ENCODE measurements at regions not wholly inside any gene's neighbourhood (a gene's known extent, or its start where the extent isn't known, plus 50 kb on each side); places are given as distances from the start of the nearest gene placed in this dataset.

GRCh38 chr9:18275313-18275990 lies 198.5 kb upstream of the ADAMTSL1 start:
- WGBS, 2 donors, result 86 to 91% methylated on average over 3 of the region's 3 CpGs
- no peak for TF ChIP-seq EP300 (IDR thresholded peaks at IDR 0.05)
- no peak for TF ChIP-seq CTCF (IDR thresholded peaks at IDR 0.05)
- no peak for TF ChIP-seq POLR2A (IDR thresholded peaks at IDR 0.05)
- Histone ChIP-seq H3K36me3 (no peaks in the 10 kb centered on the region), H3K4me1 (peaks cover 0 to 16% (median 7%) of the 10 kb centered on the region in 4 donors), H3K4me3 (no peak overlapping the region), H3K27me3 (no peaks in the 10 kb centered on the region), H3K27ac (peak overlapping the region in 1 of 4 donors; percentile 57), H3K9me3 (peaks cover 0 to 16% (median 4%) of the 10 kb centered on the region in 4 donors)
- no peak for DNase-seq (ENCODE audit: low spot score in 2 of 2)

GRCh38 chr9:18281291-18281690 lies 192.7 kb upstream of the ADAMTSL1 start:
- Histone ChIP-seq H3K4me3 (no peak overlapping the region), H3K4me1 (no peaks in the 10 kb centered on the region), H3K27me3 (no peaks in the 10 kb centered on the region), H3K36me3 (no peaks in the 10 kb centered on the region), H3K27ac (no peak overlapping the region), H3K9me3 (peaks cover 0 to 16% (median 4%) of the 10 kb centered on the region in 4 donors)
- DNase-seq (ENCODE audit: low spot score in 2 of 2), result no peak
- WGBS, 2 donors, result 92 to 93% methylated on average over 8 of the region's 8 CpGs
- TF ChIP-seq EP300 (IDR thresholded peaks at IDR 0.05), result no peak
- no peak for TF ChIP-seq CTCF (IDR thresholded peaks at IDR 0.05)
- TF ChIP-seq POLR2A (IDR thresholded peaks at IDR 0.05), result no peak

GRCh38 chr9:18294229-18294628 lies 179.7 kb upstream of the ADAMTSL1 start:
- Histone ChIP-seq H3K4me3 (no peak overlapping the region), H3K9me3 (no peaks in the 10 kb centered on the region), H3K27me3 (no peaks in the 10 kb centered on the region), H3K27ac (no peak overlapping the region), H3K36me3 (no peaks in the 10 kb centered on the region), H3K4me1 (peaks cover 0 to 11% (median 1%) of the 10 kb centered on the region in 4 donors)
- WGBS, 2 donors, result 45 to 52% methylated on average over 1 of the region's 1 CpG
- TF ChIP-seq CTCF (IDR thresholded peaks at IDR 0.05) (no peak), EP300 (IDR thresholded peaks at IDR 0.05) (no peak), POLR2A (IDR thresholded peaks at IDR 0.05) (no peak)
- DNase-seq (ENCODE audit: low spot score in 2 of 2), result no peak

GRCh38 chr9:18296702-18297055 lies 177.3 kb upstream of the ADAMTSL1 start:
- peaks cover 0 to 11% (median 1%) of the 10 kb centered on the region in 4 donors for H3K4me1 ChIP-seq
- H3K27me3 ChIP-seq, result no peaks in the 10 kb centered on the region
- no peak for TF ChIP-seq POLR2A (IDR thresholded peaks at IDR 0.05)
- no peak for TF ChIP-seq CTCF (IDR thresholded peaks at IDR 0.05)
- TF ChIP-seq EP300 (IDR thresholded peaks at IDR 0.05), result no peak
- WGBS, 2 donors, result 72 to 85% methylated on average over 1 of the region's 1 CpG
- DNase-seq (ENCODE audit: low spot score in 2 of 2), result no peak
- no peaks in the 10 kb centered on the region for H3K36me3 ChIP-seq
- H3K27ac ChIP-seq, result no peak overlapping the region
- no peaks in the 10 kb centered on the region for H3K9me3 ChIP-seq
- no peak overlapping the region for H3K4me3 ChIP-seq

- Histone ChIP-seq H3K36me3 (no peaks in the 10 kb centered on the region), H3K4me3 (no peak overlapping the region), H3K27ac (no peak overlapping the region), H3K27me3 (no peaks in the 10 kb centered on the region), H3K4me1 (peaks cover 0 to 11% (median 1%) of the 10 kb centered on the region in 4 donors), H3K9me3 (no peaks in the 10 kb centered on the region)
- 33 to 47% methylated on average over 9 of the region's 9 CpGs for WGBS, 2 donors
- no peak for DNase-seq (ENCODE audit: low spot score in 2 of 2)
- no peak for TF ChIP-seq POLR2A (IDR thresholded peaks at IDR 0.05)
- no peak for TF ChIP-seq CTCF (IDR thresholded peaks at IDR 0.05)
- no peak for TF ChIP-seq EP300 (IDR thresholded peaks at IDR 0.05)
Measured at GRCh38 chr9:18297056-18297841, 176.7 kb upstream of the ADAMTSL1 start.

Measured in tibial nerve (tissue), 4 donors.